Fibroblast of skin of left biceps (primary cell): ENCODE measurements at regions not wholly inside any gene's neighbourhood (a gene's known extent, or its start where the extent isn't known, plus 50 kb on each side); places are given as distances from the start of the nearest gene placed in this dataset.
"Not testable (repeated sequence)": the region's sequence is repeated elsewhere in the genome, so short reads cannot be mapped to it uniquely, and the experiment has no call there.

Experiments used
- DNase-seq, 2 experiments: peaks; one replicate each; pipeline ENCODE4 v3.0.0-alpha.2; 2013; ENCODE audit warnings: low read depth in 2 of 2

- DNase-seq, result no peak
Measured at GRCh38 chr5:98530224-98530623, 243.2 kb upstream of the RGMB start.

- DNase-seq, result no peak
Measured at GRCh38 chr5:98535901-98536300, 237.6 kb upstream of the RGMB start.

- DNase-seq, result peak; percentile 10 to 12
Measured at GRCh38 chr5:98540056-98540455, 233.4 kb upstream of the RGMB start.

GRCh38 chr5:98541641-98542040 lies 231.8 kb upstream of the RGMB start:
- no peak for DNase-seq

- DNase-seq, result no peak
Measured at GRCh38 chr5:98543490-98543889, 230.0 kb upstream of the RGMB start.

GRCh38 chr5:98546924-98547323 lies 226.5 kb upstream of the RGMB start:
- DNase-seq, result not testable (repeated sequence)

- DNase-seq, result no peak
Measured at GRCh38 chr5:98556712-98557111, 216.8 kb upstream of the RGMB start.

- no peak for DNase-seq
Measured at GRCh38 chr5:98557916-98558315, 215.5 kb upstream of the RGMB start.

GRCh38 chr5:98563885-98564653 lies 209.4 kb upstream of the RGMB start:
- DNase-seq, result no peak

- DNase-seq, result no peak
Measured at GRCh38 chr5:98564836-98565235, 208.6 kb upstream of the RGMB start.

GRCh38 chr5:98568336-98568735 lies 205.1 kb upstream of the RGMB start:
- DNase-seq, result no peak

- no peak for DNase-seq
Measured at GRCh38 chr5:98569288-98569687, 204.2 kb upstream of the RGMB start.

- no peak for DNase-seq
Measured at GRCh38 chr5:98570010-98570409, 203.5 kb upstream of the RGMB start.

- no peak for DNase-seq
Measured at GRCh38 chr5:98570661-98571191, 202.7 kb upstream of the RGMB start.

GRCh38 chr5:98573834-98574320 lies 199.6 kb upstream of the RGMB start:
- no peak for DNase-seq

GRCh38 chr5:98576275-98576674 lies 197.2 kb upstream of the RGMB start:
- no peak for DNase-seq

GRCh38 chr5:98578438-98578837 lies 195.0 kb upstream of the RGMB start:
- no peak for DNase-seq

GRCh38 chr5:98581112-98581997 lies 192.1 kb upstream of the RGMB start:
- peak; percentile 59 to 65 for DNase-seq

- no peak for DNase-seq
Measured at GRCh38 chr5:98583586-98583985, 189.9 kb upstream of the RGMB start.

GRCh38 chr5:98585661-98586310 lies 187.7 kb upstream of the RGMB start:
- DNase-seq, result no peak

- no peak for DNase-seq
Measured at GRCh38 chr5:98586581-98586980, 186.9 kb upstream of the RGMB start.

- DNase-seq, result no peak
Measured at GRCh38 chr5:98587166-98587565, 186.3 kb upstream of the RGMB start.
